GM21737 (cell line): ENCODE measurements at regions not wholly inside any gene's neighbourhood (a gene's known extent, or its start where the extent isn't known, plus 50 kb on each side); places are given as distances from the start of the nearest gene placed in this dataset.
"Not testable (repeated sequence)": the region's sequence is repeated elsewhere in the genome, so short reads cannot be mapped to it uniquely, and the experiment has no call there.

Source experiments
- ATAC-seq: cut with Tn5 transposase; IDR thresholded peaks from one replicate; pipeline ENCODE4 v1.9.1; 2021; ENCODE audit warnings: mild to moderate bottlenecking, moderate library complexity; ENCODE audit not compliant: unreplicated experiment

- ATAC-seq = no peak
Measured at GRCh38 chr12:131192951-131193350, 239.2 kb downstream of the ADGRD1 start.

GRCh38 chr12:131194166-131194565 lies 240.5 kb downstream of the ADGRD1 start:
- ATAC-seq = no peak

GRCh38 chr12:131195796-131196195 lies 242.1 kb downstream of the ADGRD1 start:
- ATAC-seq = no peak

GRCh38 chr12:131196220-131196619 lies 242.5 kb downstream of the ADGRD1 start:
- ATAC-seq = no peak

- no peak for ATAC-seq
Measured at GRCh38 chr12:131197490-131197889, 243.8 kb downstream of the ADGRD1 start.

GRCh38 chr12:131199221-131199620 lies 245.5 kb downstream of the ADGRD1 start:
- no peak for ATAC-seq

GRCh38 chr12:131201912-131202311 lies 248.2 kb downstream of the ADGRD1 start:
- ATAC-seq = not testable (repeated sequence)

- ATAC-seq = no peak
Measured at GRCh38 chr12:131202592-131203378, 249.1 kb downstream of the ADGRD1 start.

GRCh38 chr12:131203666-131204415 lies 250.1 kb downstream of the ADGRD1 start:
- no peak for ATAC-seq

- ATAC-seq = no peak
Measured at GRCh38 chr12:131204416-131205274, 250.9 kb downstream of the ADGRD1 start.

- ATAC-seq = not testable (repeated sequence)
Measured at GRCh38 chr12:131205275-131205933, 251.7 kb downstream of the ADGRD1 start.

- ATAC-seq = not testable (repeated sequence)
Measured at GRCh38 chr12:131206630-131207299, 253.1 kb downstream of the ADGRD1 start.

- ATAC-seq = not testable (repeated sequence)
Measured at GRCh38 chr12:131207300-131207660, 253.6 kb downstream of the ADGRD1 start.

GRCh38 chr12:131207841-131208240 lies 254.1 kb downstream of the ADGRD1 start:
- not testable (repeated sequence) for ATAC-seq

GRCh38 chr12:131208425-131208824 lies 254.7 kb downstream of the ADGRD1 start:
- no peak for ATAC-seq

- no peak for ATAC-seq
Measured at GRCh38 chr12:131209082-131210070, 255.7 kb downstream of the ADGRD1 start.

- ATAC-seq = no peak
Measured at GRCh38 chr12:131210506-131211339, 257.0 kb downstream of the ADGRD1 start.

- ATAC-seq = no peak
Measured at GRCh38 chr12:131211340-131211938, 257.7 kb downstream of the ADGRD1 start.
